ENCODE measurements at regions not wholly inside any gene's neighbourhood (a gene's known extent, or its start where the extent isn't known, plus 50 kb on each side); places are given as distances from the start of the nearest gene placed in this dataset.

- DNase-seq: no peak
Observed at GRCh38 chr3:34346656-34347055, 548.2 kb downstream of the PDCD6IP start.

GRCh38 chr3:34351882-34352777 is 553.7 kb downstream of the PDCD6IP start:
- DNase-seq: no peak

- no peak for DNase-seq
Observed at GRCh38 chr3:34352778-34353331, 554.4 kb downstream of the PDCD6IP start.

GRCh38 chr3:34357461-34357860 is 559.0 kb downstream of the PDCD6IP start:
- no peak for DNase-seq

- DNase-seq: no peak
Observed at GRCh38 chr3:34359064-34359463, 560.6 kb downstream of the PDCD6IP start.

DNA sequence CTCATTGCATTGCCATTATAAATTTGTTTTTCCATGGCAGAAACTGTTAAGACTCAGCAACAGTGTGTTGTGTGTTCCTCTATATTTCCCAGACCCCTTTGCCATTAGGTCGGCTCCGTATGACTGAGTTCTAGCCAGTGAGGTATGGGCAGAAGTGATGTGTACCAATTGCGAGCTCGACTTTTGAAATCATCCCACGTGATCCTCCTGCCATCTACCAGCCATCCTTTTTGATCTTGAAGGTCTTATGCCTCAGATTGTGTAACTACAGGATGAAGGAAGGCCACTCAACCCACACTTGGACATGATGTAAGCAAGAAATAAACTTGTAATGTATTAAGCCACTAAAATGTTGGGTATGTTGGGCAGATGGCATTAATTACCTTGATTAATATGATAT is 562.3 kb downstream of the PDCD6IP start:
- no peak for DNase-seq

DNA sequence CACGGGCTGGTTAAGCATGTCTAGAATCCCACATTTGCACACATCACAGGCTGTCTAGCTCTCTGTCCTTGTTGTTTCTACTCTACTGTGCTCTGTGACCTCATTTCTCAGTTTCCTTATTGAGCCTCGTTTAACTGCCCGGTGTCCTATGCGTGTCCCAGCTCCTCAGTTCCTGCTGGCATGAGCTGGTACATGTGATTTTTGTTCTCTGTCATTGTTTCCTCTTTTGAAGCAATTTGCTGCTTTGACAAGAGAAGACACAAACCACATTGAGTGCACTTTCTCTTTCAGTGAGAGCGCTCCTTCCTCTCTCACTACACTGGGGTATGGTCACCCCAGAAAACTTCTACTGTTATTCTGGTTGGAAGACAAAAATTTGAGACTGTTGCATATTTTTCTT is 563.5 kb downstream of the PDCD6IP start:
- no peak for DNase-seq

DNA sequence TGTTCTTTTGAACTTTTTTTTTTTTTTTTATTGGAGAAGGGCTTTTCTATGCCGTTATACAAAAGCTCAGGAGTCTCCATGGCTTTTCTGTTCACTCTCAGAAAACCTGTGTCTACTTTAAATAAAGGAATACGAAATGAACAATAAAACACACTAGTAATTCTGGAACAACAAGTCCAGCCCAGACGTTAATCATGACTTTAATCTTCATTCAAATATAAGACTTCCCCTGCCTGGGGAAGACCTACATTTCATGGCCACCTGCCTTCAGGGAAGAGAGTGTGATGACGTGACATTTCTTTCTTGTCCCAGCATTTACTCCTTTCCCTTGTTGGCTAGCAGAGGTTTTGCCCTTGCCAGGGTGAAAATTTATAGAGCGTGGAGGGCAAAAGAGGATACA is 564.5 kb downstream of the PDCD6IP start:
- no peak for DNase-seq

GRCh38 chr3:34363881-34364280 is 565.5 kb downstream of the PDCD6IP start:
- no peak for DNase-seq

DNA sequence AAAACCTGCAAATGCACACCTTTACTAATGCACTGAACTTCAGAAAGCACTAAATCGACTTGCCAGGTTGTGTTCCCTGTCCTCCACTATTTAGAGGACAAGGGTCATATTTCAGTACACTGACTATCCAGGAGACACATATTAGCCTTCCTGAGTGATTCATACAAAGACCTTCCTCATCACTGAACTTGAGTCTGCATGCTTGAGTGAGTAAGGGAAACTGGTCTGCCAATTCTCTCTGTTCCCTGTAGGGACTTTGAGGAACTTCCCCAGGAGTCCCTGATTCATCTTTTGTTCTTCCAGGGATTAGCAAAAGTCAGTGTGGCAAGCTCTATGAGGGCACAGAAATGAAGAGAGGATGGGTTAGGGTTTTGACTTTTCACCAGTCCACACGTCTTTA is 565.9 kb downstream of the PDCD6IP start:
- DNase-seq: no peak

DNA sequence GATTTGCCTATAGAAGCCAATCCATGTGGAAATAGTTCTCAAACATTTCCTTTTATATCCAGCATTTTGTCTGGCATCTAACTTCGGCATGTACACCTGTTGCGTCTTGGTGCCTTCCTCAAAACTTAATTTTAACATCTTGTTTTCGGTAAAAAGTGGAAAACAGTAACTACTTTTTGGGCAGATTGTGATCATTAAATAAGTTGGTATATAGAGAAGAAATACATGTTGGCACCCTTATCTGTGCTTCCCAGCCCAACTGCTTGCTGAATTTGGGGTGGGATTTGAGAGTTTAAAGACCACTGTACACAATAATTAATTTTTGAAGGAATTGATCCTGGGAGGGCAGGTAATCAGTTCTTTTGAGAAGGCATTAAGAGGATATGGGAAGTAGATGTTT is 566.8 kb downstream of the PDCD6IP start:
- no peak for DNase-seq

DNA sequence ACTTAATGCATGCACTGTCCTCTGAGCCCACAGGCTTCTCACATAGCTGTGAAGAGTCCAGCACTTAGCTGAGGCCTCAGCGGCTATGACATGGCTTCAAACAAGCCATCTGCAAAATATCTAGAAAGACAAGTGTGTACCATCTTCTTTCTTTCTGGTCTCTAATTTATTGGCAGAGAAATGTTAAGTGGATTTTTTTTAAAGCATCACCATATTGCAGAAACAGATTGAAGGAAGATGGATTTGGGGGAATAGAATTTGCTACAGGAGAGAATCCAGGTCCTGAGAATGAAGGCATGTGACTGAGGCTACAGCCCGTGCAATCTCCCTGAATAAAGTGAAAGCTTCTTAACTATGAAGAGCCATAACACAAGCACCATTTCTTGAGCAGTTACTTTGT is 567.3 kb downstream of the PDCD6IP start:
- DNase-seq: no peak

DNA sequence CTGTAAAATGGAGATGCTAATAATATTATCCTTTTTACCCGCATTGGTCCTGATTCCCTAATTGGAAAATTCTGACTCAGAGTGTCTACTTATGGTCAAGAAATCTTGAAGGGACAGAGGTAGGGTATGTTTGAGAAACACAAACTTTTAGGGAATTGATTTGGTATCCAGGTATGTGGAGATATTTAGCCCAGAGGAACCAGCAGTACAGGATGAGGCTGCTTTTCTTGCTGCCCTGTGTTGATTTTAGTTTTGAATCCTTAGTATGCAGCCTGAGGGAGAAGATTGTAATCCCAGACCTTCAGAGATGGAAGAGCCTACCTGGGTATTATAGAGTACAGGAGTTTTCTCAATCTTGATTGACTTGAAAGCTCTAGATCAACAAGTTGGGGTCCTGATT is 569.1 kb downstream of the PDCD6IP start:
- no peak for DNase-seq

- no peak for DNase-seq
Observed at GRCh38 chr3:34374521-34374920, 576.1 kb downstream of the PDCD6IP start.

GRCh38 chr3:34376691-34377090 is 578.3 kb downstream of the PDCD6IP start:
- no peak for DNase-seq

GRCh38 chr3:34377961-34378360 is 579.5 kb downstream of the PDCD6IP start:
- DNase-seq: no peak

DNA sequence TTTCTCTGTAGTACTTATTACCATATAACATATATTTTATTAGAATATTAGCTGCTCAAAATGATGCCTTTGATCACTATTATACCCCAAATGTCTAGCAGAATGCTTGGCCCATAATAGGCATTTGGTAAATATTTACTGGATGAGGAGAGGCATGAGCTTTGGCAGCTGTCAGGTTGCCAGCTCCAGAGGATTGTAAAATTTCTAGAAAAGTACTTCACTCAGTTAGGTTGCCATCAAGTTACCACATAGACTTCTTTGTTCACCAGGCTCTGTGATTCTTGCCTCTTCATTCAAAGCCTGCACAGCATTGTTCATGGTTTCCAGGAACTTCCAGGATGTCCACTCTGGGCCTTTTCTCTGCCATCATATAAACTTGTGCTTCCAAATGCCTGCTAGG is 582.8 kb downstream of the PDCD6IP start:
- no peak for DNase-seq

GRCh38 chr3:34382859-34383258 is 584.4 kb downstream of the PDCD6IP start:
- DNase-seq: no peak

GRCh38 chr3:34386309-34386708 is 587.9 kb downstream of the PDCD6IP start:
- DNase-seq: no peak

DNA sequence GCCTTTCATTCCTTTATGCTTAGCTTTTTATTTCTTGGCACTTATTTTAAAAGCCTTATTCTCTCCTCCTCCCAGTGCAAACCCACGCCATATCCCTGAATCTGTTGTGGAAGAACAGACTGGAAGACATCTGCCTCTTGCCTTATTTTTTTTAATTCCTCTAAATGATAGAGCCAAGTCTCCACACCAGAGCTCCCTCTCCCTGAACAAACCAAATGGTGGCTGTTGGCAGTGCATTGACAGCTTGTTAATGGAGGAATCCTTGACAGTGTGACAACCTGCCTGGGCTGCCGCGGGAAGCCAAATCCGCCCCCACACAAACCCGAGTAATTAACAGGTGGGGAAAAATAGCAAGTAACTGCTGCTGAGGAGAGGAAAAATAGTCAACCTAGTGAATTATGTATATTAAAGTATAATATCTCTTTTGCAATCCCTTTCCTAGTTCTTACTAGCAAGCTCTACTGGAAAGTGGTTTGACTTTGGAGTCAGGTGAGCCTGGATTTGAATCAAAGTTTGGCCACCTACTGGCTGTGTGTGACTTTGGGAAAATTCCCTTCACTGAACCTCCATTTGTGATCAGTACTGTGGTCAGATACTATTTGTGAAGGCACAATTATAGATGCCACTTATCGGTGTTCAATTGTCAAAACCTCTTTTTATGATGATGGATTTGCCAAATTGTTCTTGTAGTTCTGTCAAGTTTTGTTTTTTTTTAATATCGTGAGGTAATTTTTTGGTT is 589.6 kb downstream of the PDCD6IP start:
- no peak for DNase-seq

DNA sequence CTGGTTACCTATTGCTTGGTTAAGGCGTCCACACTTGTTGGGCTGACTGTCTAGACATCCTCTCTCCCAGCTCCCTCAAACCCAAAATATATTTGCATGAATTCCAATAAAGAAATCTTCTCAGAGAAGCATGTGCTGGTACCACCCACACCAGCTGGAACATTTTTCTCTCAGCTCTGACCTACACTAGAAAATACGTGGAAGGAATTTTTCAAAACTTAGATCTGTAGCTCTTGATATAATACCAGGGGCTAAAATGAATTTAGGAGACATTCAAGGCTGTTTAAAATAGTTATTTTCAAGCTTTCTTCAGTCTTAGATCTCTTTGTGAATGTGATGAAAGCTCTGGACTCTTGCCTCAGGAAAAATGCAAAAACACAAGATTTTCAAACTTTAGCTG is 590.4 kb downstream of the PDCD6IP start:
- DNase-seq: no peak

DNA sequence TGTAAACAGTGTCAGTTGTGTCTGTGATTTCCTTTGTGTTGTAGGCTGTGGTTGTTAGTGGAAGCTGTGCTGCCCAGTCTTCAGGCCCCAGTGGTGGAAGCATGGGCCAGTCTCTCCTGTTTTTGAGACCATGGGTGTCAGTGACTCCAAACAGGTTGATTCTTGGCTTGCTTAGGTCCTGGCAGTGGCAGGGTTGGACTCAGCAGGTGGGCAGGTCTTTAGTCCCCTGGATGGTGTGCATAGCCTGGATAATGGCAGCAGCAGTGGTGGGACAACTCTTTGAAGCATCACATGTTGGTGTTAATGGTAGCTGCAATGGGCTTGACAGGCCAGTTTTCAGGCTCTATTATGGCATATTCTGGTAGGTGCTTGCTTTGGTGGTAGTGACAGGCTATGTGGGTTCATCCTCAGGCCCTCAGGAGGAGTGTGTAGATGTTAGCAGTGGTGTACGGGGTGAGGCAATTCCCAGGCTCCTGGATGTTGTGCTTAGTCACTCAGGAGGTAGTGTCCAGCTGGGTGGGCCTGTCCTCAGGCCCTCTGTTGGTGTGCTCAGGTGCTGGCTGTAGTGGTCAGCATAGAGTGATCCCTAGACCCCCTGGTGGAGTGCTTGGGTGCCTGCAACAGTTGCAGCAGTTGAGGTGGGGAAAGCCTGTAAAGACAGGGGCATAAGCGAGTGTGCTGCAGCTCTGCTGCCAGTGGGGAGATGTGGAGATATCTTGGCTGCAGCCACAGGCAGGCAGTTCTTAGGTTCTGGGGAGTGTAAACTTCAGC is 596.7 kb downstream of the PDCD6IP start:
- no peak for DNase-seq

DNA sequence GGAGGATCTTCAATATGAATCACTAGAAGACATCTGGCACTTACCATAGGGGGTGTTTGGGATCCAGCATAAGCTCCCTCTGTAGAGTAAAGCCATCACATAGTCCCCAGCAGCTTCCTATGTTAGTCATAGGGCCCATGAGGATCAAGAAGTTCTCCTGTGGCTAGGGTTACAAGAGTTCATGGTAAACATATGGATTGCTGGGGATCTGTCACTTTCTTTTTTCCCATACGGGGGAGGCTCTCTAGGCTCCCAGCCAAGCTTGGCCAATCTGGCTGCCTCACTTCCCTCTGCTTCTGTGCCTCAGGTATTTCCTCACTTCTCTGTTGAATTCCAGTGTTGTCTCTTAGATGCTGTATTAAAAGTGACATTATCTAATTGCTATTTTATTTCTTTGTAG is 597.9 kb downstream of the PDCD6IP start:
- no peak for DNase-seq

Data from activated CD8-positive, alpha-beta memory T cell treated with anti-CD3 and anti-CD28 coated beads, Interleukin-2, amount 50 U/mL, for 48 hours (primary cell).